HL-60/S4 treated with phorbol 12-myristate 13-acetate at 8.2 ng/mL for 4 days and 3 days (cell line): ENCODE measurements at regions not wholly inside any gene's neighbourhood (a gene's known extent, or its start where the extent isn't known, plus 50 kb on each side); places are given as distances from the start of the nearest gene placed in this dataset.

ENCODE experiments used
- in situ Hi-C: fragments of 300-500 bp; cut with MboI; formaldehyde crosslinking; loops from 2 replicates; pipeline ENCODE4 v1.15.0; 2022; ENCODE audit warnings: low sequenced_read_pairs

- in situ Hi-C loops: no loop called here
Observed at GRCh38 chr6:113162739-113163138, 694.4 kb upstream of the MARCKS start.

- in situ Hi-C loops: no loop called here
Observed at GRCh38 chr6:113168057-113168456, 689.1 kb upstream of the MARCKS start.

- in situ Hi-C loops: no loop called here
Observed at GRCh38 chr6:113169484-113169883, 687.7 kb upstream of the MARCKS start.

GRCh38 chr6:113170454-113170853 lies 686.7 kb upstream of the MARCKS start:
- in situ Hi-C loops: no loop called here

- in situ Hi-C loops: no loop called here
Observed at GRCh38 chr6:113171882-113172281, 685.3 kb upstream of the MARCKS start.

- in situ Hi-C loops: no loop called here
Observed at GRCh38 chr6:113172531-113172966, 684.6 kb upstream of the MARCKS start.

- in situ Hi-C loops: no loop called here
Observed at GRCh38 chr6:113178349-113178748, 678.8 kb upstream of the MARCKS start.

- in situ Hi-C loops: no loop called here
Observed at GRCh38 chr6:113181164-113181563, 676.0 kb upstream of the MARCKS start.

GRCh38 chr6:113182370-113183141 lies 674.6 kb upstream of the MARCKS start:
- in situ Hi-C loops: no loop called here

GRCh38 chr6:113184291-113184690 lies 672.9 kb upstream of the MARCKS start:
- in situ Hi-C loops: no loop called here

- in situ Hi-C loops: no loop called here
Observed at GRCh38 chr6:113184736-113185135, 672.4 kb upstream of the MARCKS start.

- in situ Hi-C loops: no loop called here
Observed at GRCh38 chr6:113185299-113185698, 671.8 kb upstream of the MARCKS start.

GRCh38 chr6:113187661-113188060 lies 669.5 kb upstream of the MARCKS start:
- in situ Hi-C loops: no loop called here

- in situ Hi-C loops: no loop called here
Observed at GRCh38 chr6:113188962-113189361, 668.2 kb upstream of the MARCKS start.

- in situ Hi-C loops: no loop called here
Observed at GRCh38 chr6:113190170-113190569, 667.0 kb upstream of the MARCKS start.

- in situ Hi-C loops: no loop called here
Observed at GRCh38 chr6:113194090-113194489, 663.1 kb upstream of the MARCKS start.

GRCh38 chr6:113202852-113203714 lies 654.1 kb upstream of the MARCKS start:
- in situ Hi-C loops: no loop called here

- in situ Hi-C loops: no loop called here
Observed at GRCh38 chr6:113203715-113204110, 653.4 kb upstream of the MARCKS start.

- in situ Hi-C loops: no loop called here
Observed at GRCh38 chr6:113205553-113205952, 651.6 kb upstream of the MARCKS start.

- in situ Hi-C loops: no loop called here
Observed at GRCh38 chr6:113208726-113209125, 648.4 kb upstream of the MARCKS start.

- in situ Hi-C loops: no loop called here
Observed at GRCh38 chr6:113209315-113209714, 647.8 kb upstream of the MARCKS start.

GRCh38 chr6:113211170-113211569 lies 646.0 kb upstream of the MARCKS start:
- in situ Hi-C loops: no loop called here
